Gastrocnemius medialis (tissue), 4 donors: ENCODE measurements at regions not wholly inside any gene's neighbourhood (a gene's known extent, or its start where the extent isn't known, plus 50 kb on each side); places are given as distances from the start of the nearest gene placed in this dataset.

Experiments used
- POLR2A ChIP-seq, 2 donors: fragments of 450-650 bp; IDR thresholded peaks; one replicate each; pipeline ENCODE4 v1.6.1; 2017; ENCODE audit warnings: antibody characterized with exemption in 2 of 2, mild to moderate bottlenecking in 2 of 2, moderate library complexity in 2 of 2
- TF ChIP-seq, protein P1 (sequence below), 5 experiments: fragments of 450-650 bp in 3 of 5; fragments of 200-600 bp in 2 of 5; sonication (generic) in 2 of 5; IDR thresholded peaks in 4 of 5; conservative IDR thresholded peaks in 1 of 5; 1 replicate in 4 of 5; 2 replicates in 1 of 5; pipeline ENCODE4 v1.5.1; 2016 to 2019; ENCODE audit warnings: antibody characterized with exemption in 5 of 5, mild to moderate bottlenecking in 3 of 5, moderate library complexity in 3 of 5

DNA sequence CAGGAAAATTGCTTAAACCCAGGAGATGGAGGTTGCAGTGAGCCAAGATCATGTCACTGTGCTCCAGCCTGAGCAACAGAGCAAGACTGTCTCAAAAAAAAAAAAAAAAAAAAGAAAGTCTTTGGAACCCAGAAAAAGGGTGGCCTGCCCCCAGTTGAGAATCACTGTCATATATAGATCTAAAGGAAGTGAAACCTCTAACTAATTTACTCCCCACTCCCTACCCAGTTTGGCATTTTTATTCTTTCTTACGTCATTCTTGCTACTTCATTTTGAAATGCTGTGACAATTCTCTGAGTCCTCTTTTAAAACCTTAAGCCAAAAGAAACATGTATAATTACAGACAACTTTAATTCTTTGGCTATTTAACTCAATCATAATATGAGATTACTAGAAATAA lies 254.8 kb downstream of the CDC5L start:
- no peak for TF ChIP-seq POLR2A (IDR thresholded peaks at IDR 0.05)
- TF ChIP-seq, protein P1, sequence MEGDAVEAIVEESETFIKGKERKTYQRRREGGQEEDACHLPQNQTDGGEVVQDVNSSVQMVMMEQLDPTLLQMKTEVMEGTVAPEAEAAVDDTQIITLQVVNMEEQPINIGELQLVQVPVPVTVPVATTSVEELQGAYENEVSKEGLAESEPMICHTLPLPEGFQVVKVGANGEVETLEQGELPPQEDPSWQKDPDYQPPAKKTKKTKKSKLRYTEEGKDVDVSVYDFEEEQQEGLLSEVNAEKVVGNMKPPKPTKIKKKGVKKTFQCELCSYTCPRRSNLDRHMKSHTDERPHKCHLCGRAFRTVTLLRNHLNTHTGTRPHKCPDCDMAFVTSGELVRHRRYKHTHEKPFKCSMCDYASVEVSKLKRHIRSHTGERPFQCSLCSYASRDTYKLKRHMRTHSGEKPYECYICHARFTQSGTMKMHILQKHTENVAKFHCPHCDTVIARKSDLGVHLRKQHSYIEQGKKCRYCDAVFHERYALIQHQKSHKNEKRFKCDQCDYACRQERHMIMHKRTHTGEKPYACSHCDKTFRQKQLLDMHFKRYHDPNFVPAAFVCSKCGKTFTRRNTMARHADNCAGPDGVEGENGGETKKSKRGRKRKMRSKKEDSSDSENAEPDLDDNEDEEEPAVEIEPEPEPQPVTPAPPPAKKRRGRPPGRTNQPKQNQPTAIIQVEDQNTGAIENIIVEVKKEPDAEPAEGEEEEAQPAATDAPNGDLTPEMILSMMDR (IDR thresholded peaks at IDR 0.05 in 4 of 5, conservative IDR thresholded peaks at IDR 0.05 in 1 of 5) = no peak
